ENCODE measurements at regions not wholly inside any gene's neighbourhood (a gene's known extent, or its start where the extent isn't known, plus 50 kb on each side); places are given as distances from the start of the nearest gene placed in this dataset.

- Mint-ChIP-seq H3K36me3 (ENCODE audit: insufficient read depth in 1 of 3, low read depth in 3 of 3) (peaks cover 0 to 11% (median 0%) of the 10 kb centered on the region in 3 experiments; a peak in 3 of 7 replicates), H3K4me1 (peaks cover 13 to 22% of the 10 kb centered on the region in 2 experiments), H3K27me3 (ENCODE audit: low read depth) (peaks cover 11% of the 10 kb centered on the region), H3K9me3 (peaks cover 57 to 59% of the 10 kb centered on the region in 2 experiments), H3K4me3 (no peak overlapping the region), H3K27ac (no peak overlapping the region)
- Histone ChIP-seq H2AFZ (ENCODE audit: low read length) (no peak overlapping the region), H3K23ac (ENCODE audit: insufficient read length, low read depth, low read length) (no peak overlapping the region), H3K27me3 (ENCODE audit: insufficient read depth, low read length) (no peaks in the 10 kb centered on the region), H4K20me1 (ENCODE audit: control insufficient read depth, insufficient read depth, insufficient read length) (no peaks in the 10 kb centered on the region), H3K56ac (ENCODE audit: insufficient read length, low read depth, low read length) (no peak overlapping the region), H4K91ac (ENCODE audit: insufficient read length, low read depth, low read length) (no peak overlapping the region), H2BK15ac (ENCODE audit: low read depth, low read length) (no peak overlapping the region), H3K79me1 (ENCODE audit: insufficient read depth, low read depth, low read length, poor library complexity, severe bottlenecking) (no peaks in the 10 kb centered on the region), H4K5ac (ENCODE audit: insufficient read length, low read depth, low read length) (no peak overlapping the region), H3K18ac (ENCODE audit: insufficient read length, low read depth, low read length) (no peak overlapping the region), H3K23me2 (ENCODE audit: insufficient read length, low read depth, low read length, poor library complexity, severe bottlenecking) (no peaks in the 10 kb centered on the region), H2BK120ac (ENCODE audit: low read depth, low read length, poor library complexity, severe bottlenecking) (no peak overlapping the region), H3T11ph (ENCODE audit: low read length) (no peak overlapping the region), H3K4ac (ENCODE audit: low read depth, low read length) (no peak overlapping the region), H3K27ac (ENCODE audit: insufficient read length, low read depth, low read length) (no peak overlapping the region), H2BK5ac (ENCODE audit: insufficient read length, low read length) (no peak overlapping the region), H4K8ac (replicated peaks; ENCODE audit: insufficient read length, low read depth, low read length) (no peak overlapping the region), H3K4me1 (ENCODE audit: insufficient read depth, low read length) (peaks cover 2% of the 10 kb centered on the region), H3K14ac (ENCODE audit: insufficient read depth, low read length) (no peak overlapping the region), H2AK5ac (ENCODE audit: insufficient read length, low read length) (no peak overlapping the region), H2BK12ac (ENCODE audit: insufficient read length, low read depth, low read length) (no peak overlapping the region), H3K9me3 (ENCODE audit: control insufficient read depth, low read depth, low read length) (no peaks in the 10 kb centered on the region), H2BK20ac (ENCODE audit: low read depth, low read length, poor library complexity, severe bottlenecking) (no peak overlapping the region), H3K9ac (ENCODE audit: extremely low read depth, insufficient read length, low read length) (no peak overlapping the region), H3K79me2 (ENCODE audit: insufficient read depth, low read length) (no peaks in the 10 kb centered on the region), H3K4me2 (ENCODE audit: insufficient read depth, insufficient read length, low read length) (no peak overlapping the region)
- no peak for DNase-seq
- no CpG with 5 or more reads among the region's 6 CpGs for WGBS (ENCODE audit: extremely low coverage, insufficient read length, low lambda C conversion rate)
- no peak for TF ChIP-seq CTCF (conservative IDR thresholded peaks at IDR 0.05)
Measured at GRCh38 chrX:39757971-39758370, 339.8 kb downstream of the BCOR start.

Data from H9 (cell line).